NT2/D1 (cell line): ENCODE measurements at regions not wholly inside any gene's neighbourhood (a gene's known extent, or its start where the extent isn't known, plus 50 kb on each side); places are given as distances from the start of the nearest gene placed in this dataset.

ENCODE experiments used
- SUZ12 ChIP-seq: IDR thresholded peaks from 2 replicates; pipeline ENCODE4 v1.6.1; 2011; ENCODE audit not compliant: insufficient read length, insufficient read depth; ENCODE audit errors: extremely low read depth
- YY1 ChIP-seq: IDR thresholded peaks from 2 replicates; pipeline ENCODE4 v1.6.1; 2011; ENCODE audit not compliant: insufficient read length, insufficient read depth
- ZNF274 ChIP-seq: IDR thresholded peaks from 2 replicates; pipeline ENCODE4 v1.6.1; 2011; ENCODE audit warnings: mild to moderate bottlenecking, low read depth, low read length

GRCh38 chr20:16179371-16179770 is 393.9 kb downstream of the KIF16B start:
- TF ChIP-seq YY1 (no peak), ZNF274 (no peak), SUZ12 (no peak)
